Neuronal stem cell (in vitro differentiated cells): ENCODE measurements at regions not wholly inside any gene's neighbourhood (a gene's known extent, or its start where the extent isn't known, plus 50 kb on each side); places are given as distances from the start of the nearest gene placed in this dataset.

Source experiments
- DNase-seq: peaks from one replicate; pipeline ENCODE4 v3.0.0-alpha.2; 2013; ENCODE audit warnings: low spot score
- H2AFZ ChIP-seq: one replicate; pipeline ENCODE4 v1.6.1; 2013; ENCODE audit warnings: mild to moderate bottlenecking, low read length, inconsistent platforms
- H2AK5ac ChIP-seq: 2 replicates; pipeline ENCODE4 v1.6.1; 2013; ENCODE audit warnings: low read depth, mild to moderate bottlenecking, inconsistent platforms, low read length, moderate library complexity, mixed read lengths
- H2BK120ac ChIP-seq: 2 replicates; pipeline ENCODE4 v1.6.1; 2013; ENCODE audit warnings: low read depth, mild to moderate bottlenecking, inconsistent platforms, low read length, moderate library complexity, mixed read lengths
- H2BK12ac ChIP-seq: one replicate; pipeline ENCODE4 v1.6.1; 2013; ENCODE audit warnings: low read length, inconsistent platforms
- H2BK15ac ChIP-seq: 2 replicates; pipeline ENCODE4 v1.6.1; 2013; ENCODE audit warnings: mild to moderate bottlenecking, low read length, inconsistent platforms, mixed read lengths
- H2BK5ac ChIP-seq: one replicate; pipeline ENCODE4 v1.6.1; 2013; ENCODE audit warnings: inconsistent platforms, mild to moderate bottlenecking, low read length, moderate library complexity
- H3K14ac ChIP-seq: one replicate; pipeline ENCODE4 v1.6.1; 2013; ENCODE audit warnings: low read length, inconsistent platforms
- H3K18ac ChIP-seq: 2 replicates; pipeline ENCODE4 v1.6.1; 2013; ENCODE audit warnings: low read length, inconsistent platforms
- H3K23ac ChIP-seq: 2 replicates; pipeline ENCODE4 v1.6.1; 2013; ENCODE audit warnings: low read depth, mild to moderate bottlenecking, mixed read lengths, low read length, inconsistent platforms; ENCODE audit not compliant: poor library complexity
- H3K27ac ChIP-seq: replicated peaks from 3 replicates; pipeline ENCODE4 v1.5.1; 2013; ENCODE audit warnings: low read length, inconsistent platforms
- H3K27me3 ChIP-seq, 3 experiments: 2 replicates each; pipeline ENCODE4 v1.6.1; 2013; ENCODE audit warnings: low read length in 3 of 3, mild to moderate bottlenecking in 2 of 3, inconsistent platforms in 1 of 3, low read depth in 1 of 3, mixed read lengths in 1 of 3, moderate library complexity in 1 of 3; ENCODE audit not compliant: control insufficient read depth in 3 of 3, insufficient read depth in 3 of 3
- H3K36me3 ChIP-seq, 2 donors: replicated peaks in 1 of 2; 2 replicates each; pipeline ENCODE4 v1.6.1; 2013; ENCODE audit warnings: low read length in 2 of 2; ENCODE audit not compliant: control insufficient read depth in 2 of 2, insufficient read depth in 2 of 2
- H3K4ac ChIP-seq: 2 replicates; pipeline ENCODE4 v1.6.1; 2013; ENCODE audit warnings: inconsistent platforms, mild to moderate bottlenecking, low read length, moderate library complexity
- H3K4me1 ChIP-seq, 2 donors: 1 replicate in 1 of 2; 2 replicates in 1 of 2; pipeline ENCODE4 v1.6.1; 2013; ENCODE audit warnings: low read length in 2 of 2, low read depth in 1 of 2; ENCODE audit not compliant: control insufficient read depth in 2 of 2, insufficient read depth in 1 of 2
- H3K4me2 ChIP-seq: one replicate; pipeline ENCODE4 v1.6.1; 2013; ENCODE audit warnings: mild to moderate bottlenecking, low read length, inconsistent platforms; ENCODE audit not compliant: insufficient read depth, poor library complexity, severe bottlenecking
- H3K4me3 ChIP-seq, 2 donors: 2 replicates each; pipeline ENCODE4 v1.5.1; 2013; ENCODE audit warnings: low read length in 2 of 2, mild to moderate bottlenecking in 2 of 2, inconsistent platforms in 1 of 2, moderate library complexity in 1 of 2
- H3K79me1 ChIP-seq: one replicate; pipeline ENCODE4 v1.6.1; 2013; ENCODE audit warnings: low read depth, mild to moderate bottlenecking, inconsistent platforms, low read length, moderate library complexity
- H3K9ac ChIP-seq: one replicate; pipeline ENCODE4 v1.6.1; 2013; ENCODE audit warnings: mild to moderate bottlenecking, low read depth, low read length, inconsistent platforms; ENCODE audit not compliant: poor library complexity
- H3K9me3 ChIP-seq, 2 donors: replicated peaks in 1 of 2; 2 replicates each; pipeline versions ENCODE3 to v1.6.1; 2013; ENCODE audit warnings: low read length in 2 of 2, mild to moderate bottlenecking in 2 of 2, inconsistent platforms in 1 of 2, low read depth in 1 of 2, mixed read lengths in 1 of 2, moderate library complexity in 1 of 2; ENCODE audit not compliant: control insufficient read depth in 2 of 2, insufficient read depth in 1 of 2
- H4K8ac ChIP-seq: one replicate; pipeline ENCODE4 v1.6.1; 2013; ENCODE audit warnings: low read depth, mild to moderate bottlenecking, inconsistent platforms, low read length, moderate library complexity
- H4K91ac ChIP-seq: one replicate; pipeline ENCODE4 v1.6.1; 2013; ENCODE audit warnings: low read length, low read depth, mild to moderate bottlenecking, inconsistent platforms; ENCODE audit not compliant: poor library complexity
- WGBS, 2 donors: extraction: QIAGEN DNeasy Blood & Tissue Kit; methylation state at CpG; one replicate each; pipeline ENCODE4 v1.1.7; 2013; ENCODE audit warnings: missing lambda C conversion rate in 2 of 2, mixed read lengths in 1 of 2; ENCODE audit not compliant: insufficient read length in 2 of 2, insufficient replicate concordance in 1 of 2; ENCODE audit errors: extremely low coverage in 2 of 2; 5-methylcytosine and 5-hydroxymethylcytosine counted together

DNA sequence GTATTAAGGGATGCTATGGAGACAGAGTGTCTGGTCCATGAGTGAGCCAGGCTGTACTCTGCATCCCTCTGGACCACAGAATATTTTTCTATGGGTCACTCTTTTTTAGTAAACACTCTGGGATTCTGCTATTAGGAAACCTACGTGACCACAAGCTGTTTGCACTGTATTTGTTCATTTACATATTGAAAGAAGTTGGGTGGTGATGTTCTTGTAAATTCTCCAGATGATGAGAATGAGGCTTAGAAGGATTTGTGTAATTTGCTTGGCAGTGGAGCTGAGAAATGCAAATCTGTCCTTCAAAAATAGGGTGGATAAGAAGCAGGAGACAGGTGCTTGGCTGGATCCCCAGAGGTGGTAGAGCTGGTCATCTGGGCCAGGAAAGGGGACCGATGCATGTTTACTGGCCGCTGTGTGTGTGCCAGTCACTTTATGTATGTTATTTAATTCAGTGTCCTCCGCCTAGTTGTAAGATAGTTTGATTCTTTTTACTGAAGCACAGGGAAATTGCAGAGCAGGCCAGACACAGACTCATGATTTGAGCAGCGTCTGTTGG is 63.7 kb upstream of the HEPHL1 start:
- Histone ChIP-seq H3K9me3 (no peaks in the 10 kb centered on the region), H2AFZ (no peak overlapping the region), H4K8ac (no peak overlapping the region), H2BK15ac (no peak overlapping the region), H3K18ac (no peak overlapping the region), H3K36me3 (no peaks in the 10 kb centered on the region), H3K4ac (no peak overlapping the region), H3K23ac (no peak overlapping the region), H3K27ac (no peak overlapping the region), H2BK12ac (no peak overlapping the region), H3K27me3 (no peaks in the 10 kb centered on the region), H4K91ac (no peak overlapping the region), H3K4me3 (no peak overlapping the region), H3K4me2 (no peak overlapping the region), H3K14ac (no peak overlapping the region), H3K9ac (no peak overlapping the region), H2AK5ac (no peak overlapping the region), H2BK5ac (no peak overlapping the region), H3K79me1 (no peaks in the 10 kb centered on the region), H3K4me1 (no peaks in the 10 kb centered on the region), H2BK120ac (no peak overlapping the region)
- no CpG with 5 or more reads among the region's 5 CpGs for WGBS, 2 donors
- no peak for DNase-seq

DNA sequence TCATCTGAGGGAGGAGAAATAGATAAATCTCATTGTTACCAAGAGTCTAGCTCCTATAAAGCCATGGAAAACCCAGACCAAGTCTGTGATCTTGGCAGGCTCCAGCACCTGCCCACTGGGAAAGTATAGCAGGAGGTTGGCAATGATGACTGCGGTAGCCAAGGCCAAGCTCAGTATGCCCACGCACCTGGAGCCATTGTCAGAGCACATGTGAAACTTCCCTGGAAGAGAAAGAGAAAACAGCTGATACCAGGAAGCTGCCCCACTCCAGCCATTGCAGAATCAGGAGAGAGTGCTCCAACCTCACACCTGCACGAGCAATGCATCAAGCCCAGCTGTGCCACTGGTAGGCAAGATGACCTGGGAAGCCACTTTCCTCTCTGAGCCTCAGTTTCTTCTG is 62.2 kb upstream of the HEPHL1 start:
- Histone ChIP-seq H3K4me3 (no peak overlapping the region), H2BK120ac (no peak overlapping the region), H3K36me3 (no peaks in the 10 kb centered on the region), H3K79me1 (no peaks in the 10 kb centered on the region), H4K8ac (no peak overlapping the region), H2BK12ac (no peak overlapping the region), H2AK5ac (no peak overlapping the region), H2BK5ac (no peak overlapping the region), H3K27me3 (no peaks in the 10 kb centered on the region), H3K23ac (no peak overlapping the region), H3K9ac (no peak overlapping the region), H3K4me2 (no peak overlapping the region), H3K18ac (no peak overlapping the region), H2AFZ (no peak overlapping the region), H3K4ac (no peak overlapping the region), H3K14ac (no peak overlapping the region), H3K9me3 (no peaks in the 10 kb centered on the region), H3K27ac (no peak overlapping the region), H2BK15ac (no peak overlapping the region), H3K4me1 (no peaks in the 10 kb centered on the region), H4K91ac (no peak overlapping the region)
- no peak for DNase-seq
- no CpG with 5 or more reads among the region's 3 CpGs for WGBS, 2 donors

DNA sequence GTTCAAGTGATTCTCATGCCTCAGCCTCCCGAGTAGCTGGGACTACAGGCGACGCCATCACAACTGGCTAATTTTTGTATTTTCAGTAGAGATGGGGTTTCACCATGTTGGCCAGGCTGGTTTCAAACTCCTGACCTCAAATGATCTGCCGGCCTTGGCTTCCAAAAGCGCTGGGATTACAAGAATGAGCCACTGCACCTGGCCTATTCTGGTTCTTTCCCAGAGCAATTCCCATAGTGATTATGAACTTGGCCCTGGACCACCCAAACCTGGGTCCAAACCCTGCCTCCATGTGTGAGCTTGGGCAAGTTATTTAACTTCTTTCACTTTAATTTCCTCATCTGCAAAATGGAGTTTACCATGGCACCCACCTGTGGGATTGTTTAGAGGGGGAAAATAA is 61.5 kb upstream of the HEPHL1 start:
- H3K4ac ChIP-seq = no peak overlapping the region
- H4K91ac ChIP-seq = no peak overlapping the region
- H3K27ac ChIP-seq = no peak overlapping the region
- H2AK5ac ChIP-seq = no peak overlapping the region
- H3K27me3 ChIP-seq = no peaks in the 10 kb centered on the region
- no peak overlapping the region for H3K4me3 ChIP-seq
- H3K4me1 ChIP-seq = no peaks in the 10 kb centered on the region
- H4K8ac ChIP-seq = no peak overlapping the region
- H3K9me3 ChIP-seq = no peaks in the 10 kb centered on the region
- no peak overlapping the region for H3K23ac ChIP-seq
- no peak overlapping the region for H2BK5ac ChIP-seq
- no peaks in the 10 kb centered on the region for H3K36me3 ChIP-seq
- H3K9ac ChIP-seq = no peak overlapping the region
- WGBS, 2 donors = no CpG with 5 or more reads among the region's 5 CpGs
- H2BK120ac ChIP-seq = no peak overlapping the region
- H2BK15ac ChIP-seq = no peak overlapping the region
- no peak overlapping the region for H3K18ac ChIP-seq
- H3K4me2 ChIP-seq = no peak overlapping the region
- no peak overlapping the region for H3K14ac ChIP-seq
- H3K79me1 ChIP-seq = no peaks in the 10 kb centered on the region
- H2AFZ ChIP-seq = no peak overlapping the region
- no peak for DNase-seq
- no peak overlapping the region for H2BK12ac ChIP-seq

DNA sequence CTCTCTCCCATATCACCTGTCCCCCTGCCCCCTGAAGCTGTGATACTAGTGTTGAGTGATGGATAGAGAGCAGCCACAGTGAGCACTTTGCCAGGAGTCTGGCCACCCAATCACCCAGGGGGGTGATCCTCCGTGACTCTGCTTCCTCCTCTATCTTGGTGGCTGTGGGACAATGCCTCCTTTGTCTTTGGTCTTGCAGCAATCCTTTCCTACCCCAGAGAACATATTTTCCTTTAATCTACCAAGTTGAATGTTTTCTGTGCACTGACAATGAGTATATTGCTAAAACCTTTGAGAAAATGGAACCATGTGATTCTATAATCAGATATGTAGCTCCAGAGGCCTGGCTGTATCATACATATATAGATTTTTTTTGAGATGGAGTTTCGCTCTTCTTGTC is 58.1 kb upstream of the HEPHL1 start:
- Histone ChIP-seq H3K4me3 (no peak overlapping the region), H2BK12ac (no peak overlapping the region), H3K27ac (no peak overlapping the region), H3K9ac (no peak overlapping the region), H3K4me2 (no peak overlapping the region), H2BK15ac (no peak overlapping the region), H2BK120ac (no peak overlapping the region), H3K9me3 (no peaks in the 10 kb centered on the region), H3K4ac (no peak overlapping the region), H3K36me3 (no peaks in the 10 kb centered on the region), H3K18ac (no peak overlapping the region), H3K14ac (no peak overlapping the region), H3K4me1 (no peaks in the 10 kb centered on the region), H4K8ac (no peak overlapping the region), H3K23ac (no peak overlapping the region), H3K79me1 (no peaks in the 10 kb centered on the region), H2BK5ac (no peak overlapping the region), H2AFZ (no peak overlapping the region), H2AK5ac (no peak overlapping the region), H4K91ac (no peak overlapping the region), H3K27me3 (no peaks in the 10 kb centered on the region)
- DNase-seq = no peak
- WGBS, 2 donors = no CpG with 5 or more reads among the region's 2 CpGs
